Fibroblast of mammary gland (primary cell): ENCODE measurements at regions not wholly inside any gene's neighbourhood (a gene's known extent, or its start where the extent isn't known, plus 50 kb on each side); places are given as distances from the start of the nearest gene placed in this dataset.

Experiments
- DNase-seq: peaks from one replicate; pipeline ENCODE4 v3.0.0-alpha.2; 2010; ENCODE audit warnings: low read depth
- H3K4me3 ChIP-seq: 2 replicates; pipeline ENCODE4 v1.5.1; 2011; ENCODE audit warnings: low read depth, mild to moderate bottlenecking, low read length, moderate library complexity; ENCODE audit not compliant: control insufficient read depth
- TF ChIP-seq, protein P1 (sequence below): conservative IDR thresholded peaks from 2 replicates; pipeline ENCODE4 v1.5.1; 2011; ENCODE audit warnings: low read depth, low read length, inconsistent platforms; ENCODE audit not compliant: control insufficient read depth, insufficient read depth

DNA sequence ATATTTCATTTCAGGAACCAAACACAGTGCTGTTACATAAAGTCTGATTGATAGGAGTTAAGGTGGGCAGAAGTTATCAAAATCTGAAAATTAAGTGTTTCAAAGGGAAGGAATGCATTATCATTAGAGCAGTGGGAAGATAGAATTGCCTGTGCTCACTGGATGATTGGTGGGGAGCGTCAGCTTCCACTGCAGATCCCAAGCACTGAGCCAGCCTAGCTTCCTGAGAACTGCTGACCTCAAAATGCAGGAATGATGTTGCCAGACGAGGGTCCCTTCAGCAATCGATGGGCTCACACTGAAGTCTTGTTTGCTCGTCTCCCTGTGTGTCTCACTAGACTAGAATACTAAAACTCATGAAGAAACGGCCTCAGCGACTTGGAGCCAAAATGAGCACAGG is 110.0 kb upstream of the PHACTR1 start:
- TF ChIP-seq, protein P1, sequence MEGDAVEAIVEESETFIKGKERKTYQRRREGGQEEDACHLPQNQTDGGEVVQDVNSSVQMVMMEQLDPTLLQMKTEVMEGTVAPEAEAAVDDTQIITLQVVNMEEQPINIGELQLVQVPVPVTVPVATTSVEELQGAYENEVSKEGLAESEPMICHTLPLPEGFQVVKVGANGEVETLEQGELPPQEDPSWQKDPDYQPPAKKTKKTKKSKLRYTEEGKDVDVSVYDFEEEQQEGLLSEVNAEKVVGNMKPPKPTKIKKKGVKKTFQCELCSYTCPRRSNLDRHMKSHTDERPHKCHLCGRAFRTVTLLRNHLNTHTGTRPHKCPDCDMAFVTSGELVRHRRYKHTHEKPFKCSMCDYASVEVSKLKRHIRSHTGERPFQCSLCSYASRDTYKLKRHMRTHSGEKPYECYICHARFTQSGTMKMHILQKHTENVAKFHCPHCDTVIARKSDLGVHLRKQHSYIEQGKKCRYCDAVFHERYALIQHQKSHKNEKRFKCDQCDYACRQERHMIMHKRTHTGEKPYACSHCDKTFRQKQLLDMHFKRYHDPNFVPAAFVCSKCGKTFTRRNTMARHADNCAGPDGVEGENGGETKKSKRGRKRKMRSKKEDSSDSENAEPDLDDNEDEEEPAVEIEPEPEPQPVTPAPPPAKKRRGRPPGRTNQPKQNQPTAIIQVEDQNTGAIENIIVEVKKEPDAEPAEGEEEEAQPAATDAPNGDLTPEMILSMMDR = no peak
- no peak for DNase-seq
- H3K4me3 ChIP-seq = no peak overlapping the region

DNA sequence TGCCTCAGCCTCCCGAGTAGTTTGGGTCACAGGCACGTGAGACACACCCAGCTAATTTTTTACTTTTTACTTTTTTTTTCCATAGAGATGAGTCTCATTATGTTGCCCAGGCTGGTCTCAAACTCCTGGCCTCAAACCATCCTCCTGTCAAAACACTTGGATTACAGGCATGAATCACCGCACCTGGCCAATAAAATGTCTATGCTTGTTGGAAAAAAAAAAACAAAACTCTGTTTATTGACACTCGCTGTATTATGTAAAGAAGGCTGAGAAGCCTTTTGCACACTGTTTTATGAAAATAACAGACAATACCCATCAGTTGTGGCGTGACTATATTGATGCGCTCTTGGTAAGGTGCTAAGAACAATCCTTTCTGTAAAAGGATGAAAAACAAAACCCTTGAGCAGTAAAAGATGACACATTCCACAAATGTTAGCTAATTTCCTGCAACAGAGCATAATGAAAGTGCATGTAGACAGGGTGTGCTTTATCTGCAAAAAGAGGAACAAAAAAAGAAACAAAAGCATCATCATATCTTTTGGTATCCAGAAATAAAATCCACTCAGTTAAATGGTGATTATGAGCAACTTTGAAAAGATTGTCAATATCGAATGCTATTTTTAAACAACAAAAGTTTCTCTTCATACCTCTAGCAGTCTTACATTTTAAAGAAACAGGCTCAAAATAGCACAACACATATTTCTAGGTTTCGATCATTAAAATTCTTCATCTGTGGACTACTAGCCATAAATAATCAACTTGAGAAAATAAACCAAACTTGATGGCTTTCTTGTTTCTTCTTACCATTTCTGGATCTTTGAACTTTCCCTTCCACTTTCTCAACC is 108.3 kb upstream of the PHACTR1 start:
- no peak overlapping the region for H3K4me3 ChIP-seq
- no peak for DNase-seq
- TF ChIP-seq, protein P1 = no peak

DNA sequence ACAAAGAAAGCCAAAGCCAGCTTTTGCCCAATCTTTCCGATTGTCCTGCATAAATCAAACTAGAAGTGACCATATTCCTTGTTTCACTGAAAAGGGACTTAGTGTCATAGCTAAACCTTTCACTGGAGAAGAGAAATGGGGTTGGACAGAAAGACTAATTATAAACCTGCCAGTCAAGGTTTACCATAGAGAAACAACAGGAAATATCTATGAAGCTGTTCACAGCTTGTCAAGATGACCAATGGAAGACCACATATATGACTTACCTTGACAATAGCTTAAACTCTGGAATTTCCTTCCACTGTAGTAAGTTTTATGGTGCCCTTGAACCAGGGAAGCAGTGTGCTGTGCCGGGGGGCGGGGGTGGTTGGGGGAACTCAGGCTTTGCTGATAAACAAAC is 107.7 kb upstream of the PHACTR1 start:
- H3K4me3 ChIP-seq = no peak overlapping the region
- TF ChIP-seq, protein P1 = no peak
- DNase-seq = no peak

DNA sequence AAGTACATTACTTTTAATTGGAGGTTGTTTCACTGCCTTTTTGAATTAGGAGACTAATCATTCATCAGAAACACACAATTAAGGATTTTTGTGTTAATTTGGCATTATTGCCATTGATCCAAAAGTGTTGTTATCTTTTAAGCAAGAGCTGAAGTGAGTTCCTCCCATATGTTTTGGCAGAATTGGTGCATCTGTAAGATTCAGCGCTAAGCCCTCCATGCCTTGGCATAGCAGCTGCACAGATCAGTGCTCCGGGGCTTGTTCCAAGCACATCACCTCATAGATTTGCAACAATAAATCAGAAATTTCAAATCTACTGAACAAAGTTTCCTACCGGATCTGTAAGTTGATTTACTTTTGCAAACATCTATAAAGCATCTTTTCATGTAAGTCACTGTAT is 106.8 kb upstream of the PHACTR1 start:
- TF ChIP-seq, protein P1 = no peak
- no peak overlapping the region for H3K4me3 ChIP-seq
- no peak for DNase-seq

DNA sequence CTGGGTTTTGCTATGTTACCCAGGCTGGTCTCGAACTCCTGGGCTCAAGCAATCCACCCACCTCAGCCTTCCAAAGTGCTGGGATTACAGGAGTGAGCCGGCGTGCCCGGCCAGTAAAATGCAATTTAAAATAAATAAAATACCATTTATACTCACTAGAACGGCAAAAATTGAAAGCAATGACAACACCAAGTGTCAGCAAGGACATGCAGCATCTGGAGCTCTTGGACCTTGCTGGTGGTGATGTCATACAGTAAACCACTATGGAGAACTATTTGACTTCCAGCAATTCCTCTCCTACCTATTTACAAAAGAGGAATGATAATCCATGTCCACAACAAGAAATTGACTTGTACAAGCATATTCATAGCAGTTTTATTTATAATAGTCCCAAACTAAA is 105.7 kb upstream of the PHACTR1 start:
- TF ChIP-seq, protein P1 = no peak
- no peak for DNase-seq
- no peak overlapping the region for H3K4me3 ChIP-seq

DNA sequence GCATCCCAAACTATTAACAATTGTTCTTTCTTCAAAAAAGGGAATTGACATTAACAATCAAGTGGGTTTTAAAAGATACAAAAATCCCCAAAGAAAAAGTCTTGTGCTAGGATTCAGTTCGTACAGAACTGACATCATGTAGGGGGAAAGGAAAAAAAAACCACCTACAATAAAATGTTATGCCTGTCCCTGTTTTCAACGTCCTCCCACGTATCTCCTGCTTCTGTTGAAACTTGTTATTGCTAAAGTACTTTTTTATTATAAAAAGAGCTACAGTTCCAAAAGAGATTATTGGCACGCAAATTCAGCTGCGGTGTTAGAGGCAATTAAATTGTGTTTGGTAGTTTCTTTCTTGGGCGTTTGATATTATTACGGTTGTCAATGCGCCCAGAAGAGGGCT is 102.8 kb upstream of the PHACTR1 start:
- no peak for DNase-seq
- H3K4me3 ChIP-seq = no peak overlapping the region
- TF ChIP-seq, protein P1 = no peak

DNA sequence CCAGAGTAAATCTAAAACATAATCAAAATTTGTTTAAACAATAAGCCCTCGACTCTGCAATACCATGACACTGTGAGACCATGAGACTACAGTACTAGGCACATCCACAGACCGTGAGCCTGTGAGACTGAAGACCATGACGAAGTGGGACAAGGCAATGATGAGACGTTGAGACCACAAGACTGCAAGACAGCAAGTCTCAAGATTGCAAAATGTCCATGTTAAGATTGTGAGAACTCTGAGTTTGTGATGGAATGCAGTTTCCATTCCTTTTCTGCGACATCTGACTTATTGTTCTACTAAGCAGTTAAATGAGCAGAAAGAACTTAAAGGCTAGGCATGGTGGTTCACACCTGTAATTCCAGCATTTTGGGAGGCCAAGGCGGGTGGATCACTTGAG is 102.1 kb upstream of the PHACTR1 start:
- DNase-seq = no peak
- H3K4me3 ChIP-seq = no peak overlapping the region
- TF ChIP-seq, protein P1 = no peak
